BE2C (cell line): ENCODE measurements at regions not wholly inside any gene's neighbourhood (a gene's known extent, or its start where the extent isn't known, plus 50 kb on each side); places are given as distances from the start of the nearest gene placed in this dataset.
A peak's percentile ranks its signal among the peaks of the same experiment; 100 is the strongest.

Experiments
- DNase-seq: peaks from one replicate; pipeline ENCODE4 v3.0.0-alpha.2; 2020
- H3K27me3 ChIP-seq: fragments of 250-450 bp; sonication (Bioruptor Pico); 2 replicates; pipeline ENCODE4 v1.5.1; 2020; ENCODE audit warnings: mild to moderate bottlenecking
- H3K36me3 ChIP-seq: fragments of 250-450 bp; sonication (Bioruptor Pico); 2 replicates; pipeline ENCODE4 v1.5.1; 2020; ENCODE audit warnings: mild to moderate bottlenecking
- H3K4me1 ChIP-seq: fragments of 250-450 bp; sonication (Bioruptor Pico); 2 replicates; pipeline ENCODE4 v1.5.1; 2020
- H3K4me3 ChIP-seq: 2 replicates; pipeline ENCODE4 v1.5.1; 2011; ENCODE audit warnings: low read depth, low read length
- H3K9me3 ChIP-seq: fragments of 250-450 bp; sonication (Bioruptor Pico); 2 replicates; pipeline ENCODE4 v1.5.1; 2020
- CTCF ChIP-seq: IDR thresholded peaks from 2 replicates; pipeline ENCODE4 v1.5.1; 2012; ENCODE audit warnings: mild to moderate bottlenecking, low read depth, low read length

GRCh38 chr7:79953130-79953529 lies 181.5 kb upstream of the GNAI1 start:
- no peak for TF ChIP-seq CTCF
- Histone ChIP-seq H3K27me3 (no peaks in the 10 kb centered on the region), H3K4me3 (no peak overlapping the region), H3K4me1 (peaks cover 30% of the 10 kb centered on the region), H3K36me3 (no peaks in the 10 kb centered on the region), H3K9me3 (no peaks in the 10 kb centered on the region)
- peak; percentile 45 for DNase-seq

GRCh38 chr7:79952399-79952798 lies 182.2 kb upstream of the GNAI1 start:
- DNase-seq, result no peak
- no peaks in the 10 kb centered on the region for H3K27me3 ChIP-seq
- H3K4me1 ChIP-seq, result peaks cover 30% of the 10 kb centered on the region
- TF ChIP-seq CTCF, result no peak
- no peaks in the 10 kb centered on the region for H3K36me3 ChIP-seq
- H3K9me3 ChIP-seq, result no peaks in the 10 kb centered on the region; the same call in 1 of the 2 replicates
- no peak overlapping the region for H3K4me3 ChIP-seq

GRCh38 chr7:79951415-79951814 lies 183.2 kb upstream of the GNAI1 start:
- H3K4me3 ChIP-seq, result peak overlapping the region; percentile 9; the same call in 1 of the 2 replicates
- H3K4me1 ChIP-seq, result peaks cover 30% of the 10 kb centered on the region
- no peaks in the 10 kb centered on the region for H3K36me3 ChIP-seq
- H3K27me3 ChIP-seq, result no peaks in the 10 kb centered on the region
- H3K9me3 ChIP-seq, result peaks cover 5% of the 10 kb centered on the region; the same call in 1 of the 2 replicates
- TF ChIP-seq CTCF, result no peak
- no peak for DNase-seq

- DNase-seq, result no peak
- TF ChIP-seq CTCF, result no peak
- no peaks in the 10 kb centered on the region for H3K36me3 ChIP-seq
- peaks cover 5% of the 10 kb centered on the region; the same call in 1 of the 2 replicates for H3K9me3 ChIP-seq
- no peak overlapping the region for H3K4me3 ChIP-seq
- peaks cover 30% of the 10 kb centered on the region for H3K4me1 ChIP-seq
- no peaks in the 10 kb centered on the region for H3K27me3 ChIP-seq
These were observed 184.9 kb upstream of the GNAI1 start for GRCh38 chr7:79949778-79950177.

GRCh38 chr7:79936281-79936983 lies 198.2 kb upstream of the GNAI1 start:
- no peak for DNase-seq
- Histone ChIP-seq H3K4me3 (no peak overlapping the region), H3K27me3 (no peaks in the 10 kb centered on the region), H3K36me3 (no peaks in the 10 kb centered on the region), H3K4me1 (no peaks in the 10 kb centered on the region; the same call in 1 of the 2 replicates), H3K9me3 (no peaks in the 10 kb centered on the region)
- TF ChIP-seq CTCF, result no peak

GRCh38 chr7:79934727-79935126 lies 199.9 kb upstream of the GNAI1 start:
- no peak for TF ChIP-seq CTCF
- Histone ChIP-seq H3K36me3 (no peaks in the 10 kb centered on the region), H3K4me3 (no peak overlapping the region), H3K9me3 (no peaks in the 10 kb centered on the region), H3K27me3 (no peaks in the 10 kb centered on the region), H3K4me1 (no peaks in the 10 kb centered on the region; the same call in 1 of the 2 replicates)
- no peak for DNase-seq
